Stimulated activated naive CD8-positive, alpha-beta T cell treated with anti-CD3 and anti-CD28 coated beads, Interleukin-15, amount 100 ng/mL, for 72 hours (primary cell): ENCODE measurements at regions not wholly inside any gene's neighbourhood (a gene's known extent, or its start where the extent isn't known, plus 50 kb on each side); places are given as distances from the start of the nearest gene placed in this dataset.

ENCODE experiments used
- ATAC-seq: fragments of 150-1000 bp; cut with Tn5 transposase; 2 replicates; pipeline ENCODE4 v1.10.0; 2021; ENCODE audit warnings: mild to moderate bottlenecking, moderate library complexity
- DNase-seq, 2 donors: peaks; one replicate each; pipeline ENCODE4 v3.0.0; 2021 to 2022
- H3K27ac Mint-ChIP-seq, 2 donors: one replicate each; pipeline ENCODE4 v1.8.0; 2022; ENCODE audit warnings: mild to moderate bottlenecking in 2 of 2, mixed read lengths in 2 of 2, moderate library complexity in 2 of 2
- H3K27me3 Mint-ChIP-seq: one replicate; pipeline ENCODE4 v1.8.0; 2022; ENCODE audit warnings: mixed read lengths
- H3K4me1 Mint-ChIP-seq: one replicate; pipeline ENCODE4 v1.8.0; 2022; ENCODE audit warnings: mild to moderate bottlenecking, mixed read lengths
- H3K4me3 Mint-ChIP-seq, 2 donors: one replicate each; pipeline ENCODE4 v1.8.0; 2022; ENCODE audit warnings: mild to moderate bottlenecking in 2 of 2, mixed read lengths in 2 of 2, moderate library complexity in 1 of 2
- H3K9me3 Mint-ChIP-seq, 2 donors: one replicate each; pipeline ENCODE4 v1.8.0; 2022; ENCODE audit warnings: mixed read lengths in 2 of 2

- H3K27me3 Mint-ChIP-seq = peaks cover 9% of the 10 kb centered on the region
- ATAC-seq = no peak
- DNase-seq = no peak
- no peak overlapping the region for H3K27ac Mint-ChIP-seq
- no peaks in the 10 kb centered on the region for H3K4me1 Mint-ChIP-seq
- H3K9me3 Mint-ChIP-seq = peaks cover 20 to 23% of the 10 kb centered on the region in 2 donors
- H3K4me3 Mint-ChIP-seq = no peak overlapping the region
Measured at GRCh38 chr2:133789743-133790142, 221.5 kb upstream of the NCKAP5 start.

GRCh38 chr2:133790711-133791110 lies 222.4 kb upstream of the NCKAP5 start:
- Mint-ChIP-seq H3K4me1 (no peaks in the 10 kb centered on the region), H3K27ac (no peak overlapping the region), H3K9me3 (peaks cover 20 to 26% of the 10 kb centered on the region in 2 donors), H3K4me3 (no peak overlapping the region), H3K27me3 (peaks cover 9% of the 10 kb centered on the region)
- DNase-seq (no peak), ATAC-seq (no peak)

DNA sequence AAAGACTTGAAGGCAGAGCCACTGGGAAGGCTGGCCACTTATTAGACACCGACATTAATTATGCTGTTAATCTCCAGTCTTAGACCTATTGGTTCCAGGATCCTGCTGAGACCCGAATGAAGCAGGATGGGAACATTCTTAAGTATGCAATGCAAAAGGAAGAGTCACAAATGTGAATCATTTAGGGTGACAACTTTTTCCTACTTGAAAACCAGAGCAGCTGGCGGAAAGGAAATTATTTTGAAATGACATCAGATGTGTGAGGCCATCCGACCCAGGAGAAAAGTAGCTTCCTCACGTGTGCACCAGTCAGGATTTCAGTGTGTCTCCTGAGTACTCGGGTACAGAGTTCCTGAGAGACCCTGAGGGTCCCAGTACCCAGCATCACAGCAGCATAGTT lies 222.9 kb upstream of the NCKAP5 start:
- DNase-seq = no peak
- Mint-ChIP-seq H3K4me3 (no peak overlapping the region), H3K27ac (no peak overlapping the region)

DNA sequence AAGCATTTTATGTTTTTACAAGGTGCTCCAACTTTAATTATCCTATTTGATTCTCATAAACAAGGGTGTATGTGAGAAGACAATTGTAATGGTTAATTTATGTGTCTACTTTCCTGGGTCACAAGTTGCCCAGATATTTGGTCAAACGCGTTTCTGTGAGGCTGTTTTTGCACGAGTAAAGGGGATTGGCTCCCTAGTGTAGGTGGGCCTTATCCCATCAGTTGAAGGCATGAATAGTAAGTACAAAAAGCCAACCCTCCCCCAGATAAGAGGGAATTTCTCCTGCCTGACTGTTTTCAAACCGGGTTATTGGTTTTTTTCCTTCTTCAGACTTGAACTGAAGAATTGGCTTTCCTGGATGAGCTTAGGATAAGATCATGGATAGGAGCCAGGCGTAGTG lies 224.0 kb upstream of the NCKAP5 start:
- Mint-ChIP-seq H3K27ac (no peak overlapping the region), H3K27me3 (peaks cover 9% of the 10 kb centered on the region), H3K9me3 (peaks cover 20 to 37% of the 10 kb centered on the region in 2 donors), H3K4me3 (no peak overlapping the region), H3K4me1 (no peaks in the 10 kb centered on the region)
- no peak for ATAC-seq
- DNase-seq = no peak

More for the DNA sequence above, 222.9 kb upstream of the NCKAP5 start:
- Mint-ChIP-seq H3K4me1 (no peaks in the 10 kb centered on the region), H3K9me3 (peaks cover 20 to 30% of the 10 kb centered on the region in 2 donors), H3K27me3 (peaks cover 9% of the 10 kb centered on the region)
- no peak for ATAC-seq

GRCh38 chr2:133794114-133794513 lies 225.9 kb upstream of the NCKAP5 start:
- no peak for DNase-seq
- H3K9me3 Mint-ChIP-seq = peaks cover 20 to 37% of the 10 kb centered on the region in 2 donors
- ATAC-seq = no peak
- H3K4me3 Mint-ChIP-seq = no peak overlapping the region
- H3K27me3 Mint-ChIP-seq = peaks cover 10% of the 10 kb centered on the region
- H3K27ac Mint-ChIP-seq = no peak overlapping the region
- no peaks in the 10 kb centered on the region for H3K4me1 Mint-ChIP-seq

DNA sequence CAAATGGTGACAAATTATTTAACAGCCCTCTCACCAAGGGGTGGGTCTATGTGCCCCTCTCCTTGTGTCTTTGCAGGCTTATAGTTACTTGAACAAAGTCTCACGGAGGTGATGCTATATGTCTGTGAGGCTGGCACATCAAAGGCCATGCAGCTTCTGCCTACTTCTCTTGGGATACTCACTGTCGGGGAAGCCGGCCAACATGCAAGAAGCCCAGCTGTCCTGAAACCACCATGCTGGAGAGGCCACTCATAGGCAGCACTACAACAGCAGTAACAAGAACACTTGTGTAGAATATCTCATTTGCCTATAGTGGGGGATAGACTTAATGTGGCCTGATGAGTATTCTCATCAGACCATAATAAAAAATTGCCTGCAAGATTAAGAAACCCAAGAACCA lies 233.7 kb upstream of the NCKAP5 start:
- no peak for ATAC-seq
- H3K27ac Mint-ChIP-seq = no peak overlapping the region
- no peaks in the 10 kb centered on the region for H3K9me3 Mint-ChIP-seq
- peaks cover 32% of the 10 kb centered on the region for H3K27me3 Mint-ChIP-seq
- DNase-seq = no peak
- H3K4me1 Mint-ChIP-seq = no peaks in the 10 kb centered on the region
- no peak overlapping the region for H3K4me3 Mint-ChIP-seq

- no peaks in the 10 kb centered on the region for H3K9me3 Mint-ChIP-seq
- H3K27me3 Mint-ChIP-seq = peaks cover 32% of the 10 kb centered on the region
- no peak overlapping the region for H3K4me3 Mint-ChIP-seq
- H3K27ac Mint-ChIP-seq = no peak overlapping the region
- DNase-seq = no peak
- ATAC-seq = no peak
- H3K4me1 Mint-ChIP-seq = no peaks in the 10 kb centered on the region
Measured at GRCh38 chr2:133802409-133803039, 234.3 kb upstream of the NCKAP5 start.

GRCh38 chr2:133806564-133806963 lies 238.3 kb upstream of the NCKAP5 start:
- Mint-ChIP-seq H3K4me1 (no peaks in the 10 kb centered on the region), H3K4me3 (no peak overlapping the region), H3K27me3 (peaks cover 10% of the 10 kb centered on the region), H3K27ac (no peak overlapping the region), H3K9me3 (peaks cover 24 to 25% of the 10 kb centered on the region in 2 donors)
- no peak for ATAC-seq
- no peak for DNase-seq

DNA sequence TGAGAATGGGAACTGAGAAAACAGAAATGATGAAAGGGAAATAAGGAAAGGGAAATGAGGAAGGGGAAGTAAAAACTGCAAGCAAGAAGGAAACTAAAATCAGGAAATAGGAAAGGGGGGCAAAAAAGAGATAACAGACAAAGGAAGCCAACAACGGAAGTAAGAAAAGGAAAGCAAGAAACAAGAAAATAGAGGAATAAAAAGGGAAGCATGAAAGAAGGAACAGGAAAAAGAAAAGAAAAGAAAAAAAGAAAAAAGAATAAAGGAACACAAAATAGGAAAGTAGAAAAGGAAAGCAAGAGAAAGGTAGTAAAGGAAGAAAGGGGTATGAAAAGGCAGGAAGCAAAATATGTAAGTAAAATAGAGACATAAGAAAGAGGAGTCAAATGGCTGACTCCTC lies 241.2 kb upstream of the NCKAP5 start:
- H3K9me3 Mint-ChIP-seq = peaks cover 29 to 30% of the 10 kb centered on the region in 2 donors
- no peak overlapping the region for H3K4me3 Mint-ChIP-seq
- no peak overlapping the region for H3K27ac Mint-ChIP-seq
- DNase-seq = no peak
- H3K4me1 Mint-ChIP-seq = no peaks in the 10 kb centered on the region
- no peak for ATAC-seq
- no peaks in the 10 kb centered on the region for H3K27me3 Mint-ChIP-seq

DNA sequence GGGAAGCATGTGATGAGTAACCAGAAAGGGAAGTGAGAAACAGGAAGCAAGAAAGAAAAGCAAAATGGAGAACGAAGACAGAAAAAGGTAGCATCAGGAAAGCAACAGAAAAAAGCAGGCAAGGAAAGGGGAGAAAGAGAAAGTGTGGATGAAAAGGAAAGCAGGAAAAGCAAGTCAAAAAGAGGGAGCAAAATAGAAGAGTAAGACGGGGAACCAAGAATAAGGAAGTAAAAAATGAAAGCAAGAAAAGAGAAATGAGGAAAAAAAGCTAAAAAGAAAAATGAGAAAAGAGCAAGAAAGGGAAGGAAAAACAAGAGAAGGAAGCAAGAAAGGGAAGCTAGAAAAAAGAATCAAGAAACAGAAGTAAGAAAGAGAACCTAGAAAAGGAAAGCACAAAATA lies 242.3 kb upstream of the NCKAP5 start:
- no peak overlapping the region for H3K4me3 Mint-ChIP-seq
- no peaks in the 10 kb centered on the region for H3K27me3 Mint-ChIP-seq
- DNase-seq (no peak), ATAC-seq (no peak)
- H3K4me1 Mint-ChIP-seq = no peaks in the 10 kb centered on the region
- peaks cover 29 to 30% of the 10 kb centered on the region in 2 donors for H3K9me3 Mint-ChIP-seq
- H3K27ac Mint-ChIP-seq = no peak overlapping the region

DNA sequence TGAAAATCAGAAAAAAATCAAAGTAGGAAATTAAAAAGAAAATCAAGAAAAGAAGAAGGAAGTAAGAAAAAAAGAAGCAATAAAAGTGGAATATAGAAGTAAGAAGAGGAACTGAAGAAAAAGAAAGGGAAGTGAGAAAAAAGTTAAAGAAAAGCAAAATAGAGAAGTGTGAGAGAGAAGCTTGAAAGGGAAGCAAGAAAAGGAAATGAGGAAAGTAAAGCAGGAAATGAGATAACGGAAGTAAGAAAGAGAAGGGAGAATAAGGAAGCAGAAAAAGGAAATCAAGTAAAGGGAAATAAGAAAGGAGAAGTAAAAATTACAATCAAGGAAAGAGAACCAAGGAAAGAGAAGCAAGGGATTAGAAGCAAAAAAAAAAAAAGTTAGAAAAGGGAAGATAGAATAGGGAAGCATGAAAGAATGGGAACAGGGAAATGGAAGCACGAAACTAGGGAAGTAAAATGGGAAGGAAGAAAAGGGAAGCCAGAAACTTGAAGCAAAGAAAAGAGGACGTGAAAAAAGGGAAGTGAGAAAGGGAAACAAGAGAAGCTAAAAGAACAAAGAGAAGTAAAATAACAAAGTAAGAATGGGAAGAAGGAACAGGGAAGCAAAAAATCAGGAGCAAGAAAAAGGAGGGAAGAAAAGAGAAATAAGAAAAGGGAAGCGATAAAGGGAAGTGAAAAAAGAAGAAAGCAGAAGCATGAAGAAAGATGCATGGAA lies 243.3 kb upstream of the NCKAP5 start:
- no peak overlapping the region for H3K27ac Mint-ChIP-seq
- no peak overlapping the region for H3K4me3 Mint-ChIP-seq
- H3K4me1 Mint-ChIP-seq = no peaks in the 10 kb centered on the region
- H3K9me3 Mint-ChIP-seq = peaks cover 29 to 30% of the 10 kb centered on the region in 2 donors
- DNase-seq (no peak), ATAC-seq (no peak)
- H3K27me3 Mint-ChIP-seq = no peaks in the 10 kb centered on the region

DNA sequence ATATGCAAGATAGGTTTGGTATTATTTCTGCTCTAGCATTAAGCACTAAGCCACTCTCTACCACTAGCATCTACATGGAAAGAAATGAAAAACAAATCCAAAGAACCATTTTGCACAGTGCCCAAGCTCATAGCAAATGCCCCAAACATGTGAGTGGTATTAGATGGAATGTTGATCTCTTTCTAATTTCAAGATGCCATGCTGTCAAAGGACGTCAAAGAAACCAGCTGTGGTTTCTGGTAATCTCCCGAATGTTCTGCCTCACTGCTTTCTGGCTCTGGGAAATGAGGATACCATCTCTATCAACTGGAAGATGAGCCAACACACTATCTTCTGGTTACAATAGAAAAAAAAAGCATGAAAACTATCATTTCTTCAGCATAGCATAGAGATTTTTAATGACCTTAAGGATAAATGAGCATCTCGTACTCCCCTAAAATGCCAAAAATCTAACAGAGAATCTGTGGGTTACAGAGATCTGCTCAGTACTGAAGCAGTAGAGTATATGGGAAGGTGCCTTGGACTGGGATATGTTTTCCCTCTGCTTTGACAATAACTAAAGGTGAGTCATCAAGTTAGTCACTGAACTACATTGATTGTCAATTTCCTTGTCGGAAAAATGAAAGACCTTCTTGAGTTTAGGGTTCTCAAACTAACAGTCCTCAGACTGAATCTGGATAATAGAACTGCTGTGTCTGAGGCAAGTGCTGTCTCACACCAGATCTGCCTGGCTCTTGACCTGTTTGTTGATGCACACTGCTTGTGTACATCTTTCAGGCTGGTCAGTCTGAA lies 244.8 kb upstream of the NCKAP5 start:
- ATAC-seq (no peak), DNase-seq (no peak)
- H3K9me3 Mint-ChIP-seq = peaks cover 29 to 30% of the 10 kb centered on the region in 2 donors
- no peaks in the 10 kb centered on the region for H3K4me1 Mint-ChIP-seq
- H3K4me3 Mint-ChIP-seq = no peak overlapping the region
- no peak overlapping the region for H3K27ac Mint-ChIP-seq
- no peaks in the 10 kb centered on the region for H3K27me3 Mint-ChIP-seq

- no peaks in the 10 kb centered on the region for H3K4me1 Mint-ChIP-seq
- no peak overlapping the region for H3K4me3 Mint-ChIP-seq
- H3K9me3 Mint-ChIP-seq = peaks cover 17% of the 10 kb centered on the region in 2 donors
- DNase-seq = no peak
- H3K27ac Mint-ChIP-seq = no peak overlapping the region
- ATAC-seq = no peak
- peaks cover 9% of the 10 kb centered on the region for H3K27me3 Mint-ChIP-seq
Measured at GRCh38 chr2:133814890-133815289, 246.6 kb upstream of the NCKAP5 start.

- H3K4me1 Mint-ChIP-seq = no peaks in the 10 kb centered on the region
- DNase-seq (no peak), ATAC-seq (no peak)
- H3K9me3 Mint-ChIP-seq = peaks cover 10% of the 10 kb centered on the region in 2 donors
- peaks cover 9% of the 10 kb centered on the region for H3K27me3 Mint-ChIP-seq
- H3K27ac Mint-ChIP-seq = no peak overlapping the region
- no peak overlapping the region for H3K4me3 Mint-ChIP-seq
Measured at GRCh38 chr2:133816037-133816436, 247.8 kb upstream of the NCKAP5 start.

DNA sequence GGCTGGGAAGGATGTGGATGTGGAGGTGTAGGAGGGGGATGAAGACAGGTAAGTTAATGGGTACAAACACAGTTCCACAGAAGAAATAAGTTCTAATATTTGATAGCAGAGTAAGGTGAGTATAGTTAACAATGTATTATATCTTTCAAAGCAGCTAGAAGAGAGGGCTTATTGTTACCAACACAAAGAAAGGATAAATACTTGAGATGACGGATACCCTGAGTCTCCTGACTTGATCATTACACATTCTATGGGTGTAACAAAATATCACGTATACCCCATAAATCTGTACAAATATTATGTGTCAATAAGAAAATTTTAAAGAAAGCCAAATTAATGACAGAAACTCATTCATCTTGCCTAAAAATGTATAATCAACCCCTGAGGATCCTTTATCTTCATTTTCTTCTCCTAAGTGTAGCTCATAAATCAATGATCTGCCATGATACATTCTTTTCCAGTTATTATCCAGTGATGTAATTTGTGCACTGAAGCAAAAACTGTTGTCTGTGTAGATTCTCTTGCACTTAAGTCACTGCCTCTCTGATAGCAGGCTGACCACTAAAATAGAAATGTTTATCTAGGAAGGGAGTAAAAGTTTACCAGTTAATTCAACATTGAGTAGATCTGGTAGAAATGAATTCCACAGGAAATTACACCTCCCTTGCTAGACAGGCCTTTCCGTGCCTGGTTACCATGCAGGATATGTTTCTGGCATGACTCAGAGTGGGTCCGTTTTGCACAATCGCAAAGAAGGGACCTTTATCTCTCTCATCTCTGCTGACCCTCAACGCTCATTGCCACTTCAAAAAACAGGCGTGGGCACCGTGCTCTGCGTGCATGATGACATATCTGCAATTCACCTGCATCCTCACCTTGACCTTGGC lies 249.7 kb upstream of the NCKAP5 start:
- no peaks in the 10 kb centered on the region for H3K4me1 Mint-ChIP-seq
- H3K27ac Mint-ChIP-seq = no peak overlapping the region
- DNase-seq = no peak
- no peak overlapping the region for H3K4me3 Mint-ChIP-seq
- no peak for ATAC-seq
- peaks cover 0 to 4% of the 10 kb centered on the region in 2 donors for H3K9me3 Mint-ChIP-seq
- peaks cover 9% of the 10 kb centered on the region for H3K27me3 Mint-ChIP-seq
